HCT116 (cell line): ENCODE measurements at regions not wholly inside any gene's neighbourhood (a gene's known extent, or its start where the extent isn't known, plus 50 kb on each side); places are given as distances from the start of the nearest gene placed in this dataset.

Experiments
- ATAC-seq: fragments of 200-7000 bp; cut with Tn5 transposase; 2 replicates; pipeline ENCODE4 v1.9.1; 2020; ENCODE audit warnings: mild to moderate bottlenecking, moderate library complexity
- BruUV-seq: library from RNA; stranded (reverse); fragments of 400-500 nt; replicated peaks from 2 replicates; lab custom pipeline; 2021; lab: Mats Ljungman, UMichigan
- CTCF ChIA-PET: fragments of 300-600 bp; sonication (Branson Sonifier 250); formaldehyde crosslinking; loops from one replicate; lab custom pipeline; 2021; ENCODE audit warnings: antibody characterized with exemption; lab: Charles Lee
- POLR2A ChIA-PET: fragments of 300-600, 350-600 bp; sonication (Branson Sonifier 250); formaldehyde crosslinking; loops from one replicate; lab custom pipeline; 2021; ENCODE audit warnings: antibody characterized with exemption; lab: Charles Lee
- RAD21 ChIA-PET, 2 experiments: fragments of 300-600 bp; sonication (Branson Sonifier 250); formaldehyde crosslinking; loops; one replicate each; lab custom pipeline; 2023; ENCODE audit warnings: low total read pairs in 2 of 2; ENCODE audit not compliant: uncharacterized antibody in 2 of 2, unreplicated experiment in 2 of 2, low non-redundant PET in 1 of 2; lab: Charles Lee
- DNase-seq: peaks from one replicate; pipeline ENCODE4 v3.0.0-alpha.2; 2010; ENCODE audit warnings: low read depth, low spot score
- H2AFZ ChIP-seq: fragments of 200-600 bp; shearing (Covaris generic), sonication (generic); 2 replicates; pipeline ENCODE4 v1.6.1; 2017; ENCODE audit warnings: low read depth, mixed run types, mixed read lengths, antibody characterized with exemption, low read length; ENCODE audit not compliant: poor library complexity, severe bottlenecking
- H3K27ac ChIP-seq: 2 replicates; pipeline ENCODE4 v1.5.1; 2012; ENCODE audit warnings: low read depth, low read length
- H3K27me3 ChIP-seq: fragments of 200-600 bp; sonication (generic); 2 replicates; pipeline ENCODE4 v1.6.1; 2016; ENCODE audit warnings: mixed run types, low read length, mixed read lengths; ENCODE audit not compliant: insufficient read depth
- H3K36me3 ChIP-seq, 2 experiments: fragments of 200-500 bp in 1 of 2; fragments of 200-600 bp in 1 of 2; sonication (Bioruptor generic) in 1 of 2; sonication (generic) in 1 of 2; 2 replicates each; pipeline versions ENCODE4 v1.5.1 to v1.6.1; 2014 to 2016; ENCODE audit warnings: low read length in 2 of 2, inconsistent platforms in 1 of 2, mixed read lengths in 1 of 2, mixed run types in 1 of 2; ENCODE audit not compliant: insufficient read depth in 2 of 2, control insufficient read depth in 1 of 2
- H3K4me1 ChIP-seq, 2 experiments: fragments of 200-600 bp in 1 of 2; sonication (generic) in 1 of 2; 2 replicates each; pipeline versions ENCODE4 v1.5.1 to v1.6.1; 2012 to 2017; ENCODE audit warnings: low read length in 2 of 2, inconsistent platforms in 1 of 2, mild to moderate bottlenecking in 1 of 2, mixed read lengths in 1 of 2, mixed run types in 1 of 2, moderate library complexity in 1 of 2; ENCODE audit not compliant: insufficient read depth in 2 of 2, control insufficient read depth in 1 of 2
- H3K4me2 ChIP-seq: fragments of 200-600 bp; sonication (generic); 2 replicates; pipeline ENCODE4 v1.6.1; 2017; ENCODE audit warnings: mixed run types, low read length, mixed read lengths
- H3K4me3 ChIP-seq, 2 experiments: fragments of 200-600 bp in 1 of 2; sonication (generic) in 1 of 2; replicated peaks in 1 of 2; 2 replicates each; pipeline ENCODE4 v1.5.1; 2011 to 2016; ENCODE audit warnings: low read length in 2 of 2, control low read depth in 1 of 2, low read depth in 1 of 2, mild to moderate bottlenecking in 1 of 2, mixed read lengths in 1 of 2, mixed run types in 1 of 2
- H3K79me2 ChIP-seq: fragments of 200-600 bp; sonication (generic); 2 replicates; pipeline ENCODE4 v1.6.1; 2017; ENCODE audit warnings: mild to moderate bottlenecking, mixed run types, low read length, moderate library complexity, mixed read lengths; ENCODE audit not compliant: insufficient read depth
- H3K9ac ChIP-seq: fragments of 200-600 bp; sonication (generic); 2 replicates; pipeline ENCODE4 v1.6.1; 2016; ENCODE audit warnings: low read length, mixed read lengths
- H3K9me2 ChIP-seq: fragments of 200-600 bp; sonication (generic), shearing (Covaris generic); 2 replicates; pipeline ENCODE4 v1.6.1; 2017; ENCODE audit warnings: mixed run types, mild to moderate bottlenecking, moderate library complexity; ENCODE audit not compliant: insufficient read depth
- H3K9me3 ChIP-seq, 2 experiments: fragments of 200-500 bp in 1 of 2; fragments of 200-600 bp in 1 of 2; sonication (Bioruptor generic) in 1 of 2; sonication (generic) in 1 of 2; 2 replicates each; pipeline ENCODE4 v1.6.1; 2014 to 2017; ENCODE audit warnings: low read length in 2 of 2, mixed read lengths in 2 of 2, inconsistent platforms in 1 of 2, low read depth in 1 of 2, mild to moderate bottlenecking in 1 of 2, mixed run types in 1 of 2, moderate library complexity in 1 of 2; ENCODE audit not compliant: control insufficient read depth in 1 of 2, insufficient read depth in 1 of 2
- H4K20me1 ChIP-seq: fragments of 200-600 bp; sonication (generic), shearing (Covaris generic); 2 replicates; pipeline ENCODE4 v1.6.1; 2017; ENCODE audit warnings: mixed run types, mild to moderate bottlenecking, moderate library complexity; ENCODE audit not compliant: insufficient read depth
- CBX3 ChIP-seq: IDR thresholded peaks from 2 replicates; pipeline ENCODE4 v1.6.1; 2012; ENCODE audit warnings: low read depth
- CEBPB ChIP-seq: IDR thresholded peaks from 2 replicates; pipeline ENCODE4 v1.6.1; 2012; ENCODE audit warnings: low read depth
- EGR1 ChIP-seq: IDR thresholded peaks from 2 replicates; pipeline ENCODE4 v1.6.1; 2012; ENCODE audit warnings: low read depth
- EZH2 ChIP-seq: fragments of 200-600 bp; sonication (generic); IDR thresholded peaks from 2 replicates; pipeline ENCODE4 v1.6.1; 2017; ENCODE audit warnings: antibody characterized with exemption, mixed run types
- EZH2phosphoT487 ChIP-seq: fragments of 200-600 bp; IDR thresholded peaks from 2 replicates; pipeline ENCODE4 v1.6.1; 2018; ENCODE audit warnings: antibody characterized with exemption, borderline replicate concordance
- FOSL1 ChIP-seq: IDR thresholded peaks from 2 replicates; pipeline ENCODE4 v1.6.1; 2012; ENCODE audit warnings: low read depth
- JUND ChIP-seq: IDR thresholded peaks from 2 replicates; pipeline ENCODE4 v1.6.1; 2012
- POLR2A ChIP-seq: IDR thresholded peaks from 2 replicates; pipeline ENCODE4 v1.7.0; 2011; ENCODE audit warnings: borderline replicate concordance; ENCODE audit not compliant: insufficient read depth, insufficient read length; ENCODE audit errors: extremely low read depth
- POLR2AphosphoS5 ChIP-seq: IDR thresholded peaks from 2 replicates; pipeline ENCODE4 v1.6.1; 2011; ENCODE audit warnings: mild to moderate bottlenecking, low read depth, low read length, moderate library complexity
- RAD21 ChIP-seq: IDR thresholded peaks from 2 replicates; pipeline ENCODE4 v1.6.1; 2012; ENCODE audit warnings: low read depth, mild to moderate bottlenecking
- SIN3A ChIP-seq: IDR thresholded peaks from 2 replicates; pipeline ENCODE4 v1.6.1; 2012; ENCODE audit warnings: low read depth
- SP1 ChIP-seq: IDR thresholded peaks from 2 replicates; pipeline ENCODE4 v1.6.1; 2012; ENCODE audit warnings: low read depth
- TCF7L2 ChIP-seq: IDR thresholded peaks from 2 replicates; pipeline ENCODE4 v1.7.0; 2011; ENCODE audit warnings: borderline replicate concordance, inconsistent platforms; ENCODE audit not compliant: insufficient read depth, insufficient read length; ENCODE audit errors: extremely low read depth
- YY1 ChIP-seq: IDR thresholded peaks from 2 replicates; pipeline ENCODE4 v1.6.1; 2011; ENCODE audit warnings: low read length, low read depth, moderate library complexity, mild to moderate bottlenecking; ENCODE audit not compliant: insufficient replicate concordance; ENCODE audit errors: extremely low read depth
- ZFX ChIP-seq: fragments of 450-650 bp; IDR thresholded peaks from 2 replicates; pipeline ENCODE4 v1.6.1; 2017
- intact Hi-C: fragments of 100-400 bp; cut with micrococcal nuclease; formaldehyde crosslinking; loops from 2 replicates; pipeline ENCODE4 v1.10.0; 2022
- TF ChIP-seq, protein P1 (sequence below): IDR thresholded peaks from 2 replicates; pipeline ENCODE4 v1.6.1; 2012
- TF ChIP-seq, protein P2 (sequence below): IDR thresholded peaks from 2 replicates; pipeline ENCODE4 v1.6.1; 2012
- TF ChIP-seq, protein P3 (sequence below), 3 experiments: fragments of 200-600 bp in 1 of 3; sonication (generic) in 1 of 3; IDR thresholded peaks in 2 of 3; conservative IDR thresholded peaks in 1 of 3; 2 replicates each; pipeline ENCODE4 v1.5.1; 2012 to 2017; ENCODE audit warnings: low read depth in 2 of 3, low read length in 2 of 3, antibody characterized with exemption in 1 of 3, borderline replicate concordance in 1 of 3, control low read depth in 1 of 3, mild to moderate bottlenecking in 1 of 3, mixed read lengths in 1 of 3, mixed run types in 1 of 3, moderate library complexity in 1 of 3; ENCODE audit not compliant: insufficient read depth in 1 of 3

- Histone ChIP-seq H3K9ac (no peak overlapping the region), H4K20me1 (no peaks in the 10 kb centered on the region), H3K4me1 (no peaks in the 10 kb centered on the region), H3K36me3 (no peaks in the 10 kb centered on the region), H3K4me2 (no peak overlapping the region), H3K4me3 (no peak overlapping the region), H3K9me3 (no peaks in the 10 kb centered on the region), H3K27ac (no peak overlapping the region), H3K9me2 (no peaks in the 10 kb centered on the region), H3K27me3 (no peaks in the 10 kb centered on the region), H2AFZ (no peak overlapping the region), H3K79me2 (no peaks in the 10 kb centered on the region)
- CTCF ChIA-PET = no interaction called here
- no peak for ATAC-seq
- no peak for DNase-seq
- TF ChIP-seq CEBPB (no peak), EZH2 (no peak), SIN3A (no peak), POLR2AphosphoS5 (no peak), ZFX (no peak), EGR1 (no peak), JUND (no peak), FOSL1 (no peak), SP1 (no peak), TCF7L2 (no peak), CBX3 (no peak), EZH2phosphoT487 (no peak)
- TF ChIP-seq, protein P1, sequence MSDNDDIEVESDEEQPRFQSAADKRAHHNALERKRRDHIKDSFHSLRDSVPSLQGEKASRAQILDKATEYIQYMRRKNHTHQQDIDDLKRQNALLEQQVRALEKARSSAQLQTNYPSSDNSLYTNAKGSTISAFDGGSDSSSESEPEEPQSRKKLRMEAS = no peak
- TF ChIP-seq, protein P2, sequence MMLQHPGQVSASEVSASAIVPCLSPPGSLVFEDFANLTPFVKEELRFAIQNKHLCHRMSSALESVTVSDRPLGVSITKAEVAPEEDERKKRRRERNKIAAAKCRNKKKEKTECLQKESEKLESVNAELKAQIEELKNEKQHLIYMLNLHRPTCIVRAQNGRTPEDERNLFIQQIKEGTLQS = no peak
- POLR2A ChIA-PET = no interaction called here
- BruUV-seq = no TSS peak
- RAD21 ChIA-PET = no interaction called here
- intact Hi-C loops = no loop called here
These were observed 78.4 kb upstream of the PPM1H start for GRCh38 chr12:63013302-63013701.

GRCh38 chr12:63010698-63011097 lies 75.7 kb upstream of the PPM1H start:
- no TSS peak for BruUV-seq
- H3K4me1 ChIP-seq = no peaks in the 10 kb centered on the region
- no peak overlapping the region for H3K27ac ChIP-seq

More at GRCh38 chr12:63010698-63011097, 75.7 kb upstream of the PPM1H start:
- RAD21 ChIA-PET = no interaction called here
- POLR2A ChIA-PET = no interaction called here
- H4K20me1 ChIP-seq = no peaks in the 10 kb centered on the region
- no peaks in the 10 kb centered on the region for H3K79me2 ChIP-seq
- no peaks in the 10 kb centered on the region for H3K27me3 ChIP-seq
- TF ChIP-seq SP1 (no peak), SIN3A (no peak), POLR2A (no peak), RAD21 (no peak), EZH2 (no peak), CEBPB (no peak), YY1 (no peak)
- TF ChIP-seq, protein P3, sequence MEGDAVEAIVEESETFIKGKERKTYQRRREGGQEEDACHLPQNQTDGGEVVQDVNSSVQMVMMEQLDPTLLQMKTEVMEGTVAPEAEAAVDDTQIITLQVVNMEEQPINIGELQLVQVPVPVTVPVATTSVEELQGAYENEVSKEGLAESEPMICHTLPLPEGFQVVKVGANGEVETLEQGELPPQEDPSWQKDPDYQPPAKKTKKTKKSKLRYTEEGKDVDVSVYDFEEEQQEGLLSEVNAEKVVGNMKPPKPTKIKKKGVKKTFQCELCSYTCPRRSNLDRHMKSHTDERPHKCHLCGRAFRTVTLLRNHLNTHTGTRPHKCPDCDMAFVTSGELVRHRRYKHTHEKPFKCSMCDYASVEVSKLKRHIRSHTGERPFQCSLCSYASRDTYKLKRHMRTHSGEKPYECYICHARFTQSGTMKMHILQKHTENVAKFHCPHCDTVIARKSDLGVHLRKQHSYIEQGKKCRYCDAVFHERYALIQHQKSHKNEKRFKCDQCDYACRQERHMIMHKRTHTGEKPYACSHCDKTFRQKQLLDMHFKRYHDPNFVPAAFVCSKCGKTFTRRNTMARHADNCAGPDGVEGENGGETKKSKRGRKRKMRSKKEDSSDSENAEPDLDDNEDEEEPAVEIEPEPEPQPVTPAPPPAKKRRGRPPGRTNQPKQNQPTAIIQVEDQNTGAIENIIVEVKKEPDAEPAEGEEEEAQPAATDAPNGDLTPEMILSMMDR (IDR thresholded peaks at IDR 0.05 in 2 of 3, conservative IDR thresholded peaks at IDR 0.05 in 1 of 3; ENCODE audit: borderline replicate concordance in 1 of 3, insufficient read depth in 1 of 3, low read depth in 2 of 3, low read length in 2 of 3) = no peak
- no peak overlapping the region for H3K4me2 ChIP-seq
- no peak overlapping the region for H2AFZ ChIP-seq
- no peaks in the 10 kb centered on the region for H3K9me3 ChIP-seq
- CTCF ChIA-PET = no interaction called here
- H3K9ac ChIP-seq = no peak overlapping the region
- no peak overlapping the region for H3K4me3 ChIP-seq
- intact Hi-C loops = no loop called here
- ATAC-seq (no peak), DNase-seq (no peak)
- H3K36me3 ChIP-seq = no peaks in the 10 kb centered on the region
- H3K9me2 ChIP-seq = no peaks in the 10 kb centered on the region
